Suprapubic skin (tissue), 4 donors: ENCODE measurements at regions not wholly inside any gene's neighbourhood (a gene's known extent, or its start where the extent isn't known, plus 50 kb on each side); places are given as distances from the start of the nearest gene placed in this dataset.
A peak's percentile ranks its signal among the peaks of the same experiment; 100 is the strongest.

Source experiments
- DNase-seq, 2 donors: peaks; one replicate each; pipeline ENCODE4 v3.0.0-alpha.2; 2019; ENCODE audit warnings: low spot score in 2 of 2
- H3K27ac ChIP-seq: fragments of 200-600 bp; sonication (generic); one replicate; pipeline ENCODE4 v1.5.1; 2019
- H3K27me3 ChIP-seq: fragments of 200-600 bp; sonication (generic); one replicate; pipeline ENCODE4 v1.5.1; 2019
- H3K36me3 ChIP-seq: fragments of 200-600 bp; sonication (generic); one replicate; pipeline ENCODE4 v1.5.1; 2019
- H3K4me1 ChIP-seq: fragments of 200-600 bp; sonication (generic); one replicate; pipeline ENCODE4 v1.5.1; 2019
- H3K4me3 ChIP-seq: fragments of 200-600 bp; sonication (generic); one replicate; pipeline ENCODE4 v1.5.1; 2019; ENCODE audit warnings: mild to moderate bottlenecking
- H3K9me3 ChIP-seq: fragments of 200-600 bp; sonication (generic); one replicate; pipeline ENCODE4 v1.5.1; 2019
- EP300 ChIP-seq: sonication (generic); formaldehyde crosslinking; IDR thresholded peaks from one replicate; pipeline ENCODE4 v1.6.1; 2017; ENCODE audit warnings: antibody characterized with exemption
- POLR2A ChIP-seq, 2 donors: fragments of 450-650 bp; IDR thresholded peaks; one replicate each; pipeline ENCODE4 v1.6.1; 2017; ENCODE audit warnings: antibody characterized with exemption in 2 of 2, mild to moderate bottlenecking in 2 of 2, moderate library complexity in 2 of 2
- POLR2AphosphoS5 ChIP-seq, 3 donors: sonication (generic); formaldehyde crosslinking; IDR thresholded peaks; one replicate each; pipeline ENCODE4 v1.6.1; 2017; ENCODE audit warnings: antibody characterized with exemption in 3 of 3
- WGBS: methylation state at CpG from one replicate; pipeline ENCODE4 v1.1.5; 2018; 5-methylcytosine and 5-hydroxymethylcytosine counted together
- TF ChIP-seq, protein P1 (sequence below), 2 donors: fragments of 200-600 bp in 1 of 2; fragments of 450-650 bp in 1 of 2; sonication (generic) in 1 of 2; IDR thresholded peaks; one replicate each; pipeline ENCODE4 v1.5.1; 2016 to 2019; ENCODE audit warnings: antibody characterized with exemption in 2 of 2, mild to moderate bottlenecking in 1 of 2, moderate library complexity in 1 of 2

DNA sequence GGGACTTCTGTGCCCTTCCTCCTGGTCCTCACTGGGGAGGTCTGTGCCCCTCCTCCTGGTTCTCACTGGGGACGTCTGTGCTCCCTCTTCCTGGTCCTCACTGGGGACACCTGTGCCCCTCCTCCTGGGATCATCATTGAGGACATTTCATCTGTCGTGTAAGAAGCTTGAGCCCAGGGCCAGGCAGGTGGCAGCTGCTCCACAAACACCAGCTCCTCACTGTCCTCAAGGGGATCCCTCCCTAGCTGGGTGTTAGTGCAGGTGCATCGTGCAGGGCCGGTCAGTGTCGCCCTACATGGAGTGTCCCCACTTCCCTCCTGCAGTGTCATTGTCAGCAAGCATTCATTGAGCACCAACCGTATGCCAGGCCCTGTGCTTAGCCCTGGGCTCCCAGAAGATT lies 312.7 kb downstream of the PTPRU start:
- TF ChIP-seq EP300 (no peak), POLR2A (IDR thresholded peaks at IDR 0.05) (no peak), POLR2AphosphoS5 (IDR thresholded peaks at IDR 0.05) (no peak)
- TF ChIP-seq, protein P1, sequence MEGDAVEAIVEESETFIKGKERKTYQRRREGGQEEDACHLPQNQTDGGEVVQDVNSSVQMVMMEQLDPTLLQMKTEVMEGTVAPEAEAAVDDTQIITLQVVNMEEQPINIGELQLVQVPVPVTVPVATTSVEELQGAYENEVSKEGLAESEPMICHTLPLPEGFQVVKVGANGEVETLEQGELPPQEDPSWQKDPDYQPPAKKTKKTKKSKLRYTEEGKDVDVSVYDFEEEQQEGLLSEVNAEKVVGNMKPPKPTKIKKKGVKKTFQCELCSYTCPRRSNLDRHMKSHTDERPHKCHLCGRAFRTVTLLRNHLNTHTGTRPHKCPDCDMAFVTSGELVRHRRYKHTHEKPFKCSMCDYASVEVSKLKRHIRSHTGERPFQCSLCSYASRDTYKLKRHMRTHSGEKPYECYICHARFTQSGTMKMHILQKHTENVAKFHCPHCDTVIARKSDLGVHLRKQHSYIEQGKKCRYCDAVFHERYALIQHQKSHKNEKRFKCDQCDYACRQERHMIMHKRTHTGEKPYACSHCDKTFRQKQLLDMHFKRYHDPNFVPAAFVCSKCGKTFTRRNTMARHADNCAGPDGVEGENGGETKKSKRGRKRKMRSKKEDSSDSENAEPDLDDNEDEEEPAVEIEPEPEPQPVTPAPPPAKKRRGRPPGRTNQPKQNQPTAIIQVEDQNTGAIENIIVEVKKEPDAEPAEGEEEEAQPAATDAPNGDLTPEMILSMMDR (IDR thresholded peaks at IDR 0.05) = no peak
- DNase-seq = peak in 1 of 2 donors; percentile 15
- Histone ChIP-seq H3K27me3 (peaks cover 11% of the 10 kb centered on the region), H3K9me3 (no peaks in the 10 kb centered on the region), H3K27ac (no peak overlapping the region), H3K4me3 (no peak overlapping the region), H3K4me1 (no peaks in the 10 kb centered on the region), H3K36me3 (no peaks in the 10 kb centered on the region)
- 67% methylated on average over 3 of the region's 6 CpGs for WGBS

DNA sequence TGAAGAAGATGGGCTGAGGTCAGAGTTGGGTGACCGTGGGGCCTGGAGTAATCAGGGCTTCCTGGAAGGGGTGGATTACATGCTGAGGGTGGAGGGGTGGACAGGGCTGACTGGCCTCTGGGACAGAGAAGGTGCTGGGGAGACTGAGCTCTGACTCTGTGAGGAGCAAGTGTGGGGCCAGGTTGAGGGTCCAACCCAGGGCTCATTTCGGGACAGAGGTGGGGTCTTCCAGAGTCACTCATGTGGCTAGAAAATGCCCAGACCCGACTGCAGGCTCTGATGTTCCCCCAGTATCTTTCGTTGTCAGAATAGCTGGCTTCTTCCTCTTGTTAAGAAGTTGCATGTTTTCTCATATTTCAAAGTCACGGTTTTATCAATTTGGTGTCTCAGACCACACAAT lies 311.8 kb downstream of the PTPRU start:
- peak; percentile 15 to 45 for DNase-seq
- no peak overlapping the region for H3K4me3 ChIP-seq
- H3K36me3 ChIP-seq = no peaks in the 10 kb centered on the region
- TF ChIP-seq POLR2A (IDR thresholded peaks at IDR 0.05) (no peak), POLR2AphosphoS5 (IDR thresholded peaks at IDR 0.05) (no peak), EP300 (no peak)
- TF ChIP-seq, protein P1 (IDR thresholded peaks at IDR 0.05) = no peak
- no peak overlapping the region for H3K27ac ChIP-seq
- no peaks in the 10 kb centered on the region for H3K4me1 ChIP-seq
- WGBS = 41% methylated on average over 5 of the region's 5 CpGs
- H3K9me3 ChIP-seq = no peaks in the 10 kb centered on the region
- H3K27me3 ChIP-seq = peaks cover 11% of the 10 kb centered on the region

DNA sequence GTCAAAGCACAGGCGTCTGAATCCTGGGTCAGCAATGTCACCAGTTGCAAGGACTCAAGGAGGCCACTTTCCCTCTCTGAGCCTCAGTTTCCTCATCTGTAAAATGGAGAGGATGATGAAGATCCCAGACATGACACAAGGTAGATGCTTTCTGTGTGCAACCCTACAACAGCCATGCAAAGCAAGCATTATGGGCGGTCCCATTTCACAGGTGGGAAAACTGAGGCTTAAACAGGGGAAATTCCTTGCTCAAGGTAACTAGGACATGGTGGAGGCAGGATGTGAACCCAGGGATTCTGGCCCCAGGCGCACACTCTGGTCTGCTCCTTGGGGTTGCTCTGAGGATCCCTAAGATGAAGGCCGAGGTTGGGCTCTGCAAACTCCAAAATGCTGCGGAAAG lies 311.0 kb downstream of the PTPRU start:
- Histone ChIP-seq H3K27ac (no peak overlapping the region), H3K36me3 (no peaks in the 10 kb centered on the region), H3K4me3 (no peak overlapping the region), H3K9me3 (no peaks in the 10 kb centered on the region), H3K4me1 (no peaks in the 10 kb centered on the region), H3K27me3 (peaks cover 11% of the 10 kb centered on the region)
- peak; percentile 11 to 20 for DNase-seq
- TF ChIP-seq POLR2AphosphoS5 (IDR thresholded peaks at IDR 0.05) (no peak), EP300 (no peak), POLR2A (IDR thresholded peaks at IDR 0.05) (no peak)
- TF ChIP-seq, protein P1 (IDR thresholded peaks at IDR 0.05) = no peak
- 89% methylated on average over 4 of the region's 5 CpGs for WGBS

DNA sequence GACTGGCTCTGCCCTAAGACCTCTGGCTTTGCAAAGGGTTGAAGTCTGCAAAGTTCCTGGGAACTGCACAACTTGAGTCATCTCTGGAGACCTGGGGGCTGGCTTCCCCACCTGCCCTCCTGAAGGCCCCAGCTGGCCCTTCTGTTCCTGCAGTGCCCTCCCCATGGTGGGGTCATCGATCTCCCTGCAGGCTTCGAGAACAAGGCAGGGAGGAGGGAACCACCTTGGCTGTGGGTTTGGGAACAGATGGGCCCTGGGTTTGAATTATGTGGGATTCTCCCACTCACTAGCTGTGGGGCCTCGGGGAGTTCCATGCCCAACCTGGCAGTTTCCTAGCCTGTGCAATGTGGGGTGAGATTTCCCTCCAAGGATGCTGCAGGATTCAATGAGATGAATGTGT lies 310.2 kb downstream of the PTPRU start:
- DNase-seq = peak; percentile 32 to 49
- TF ChIP-seq POLR2A (IDR thresholded peaks at IDR 0.05) = no peak
- TF ChIP-seq EP300 = no peak
- TF ChIP-seq POLR2AphosphoS5 (IDR thresholded peaks at IDR 0.05) = no peak
- no peak overlapping the region for H3K27ac ChIP-seq
- H3K4me1 ChIP-seq = no peaks in the 10 kb centered on the region
- H3K4me3 ChIP-seq = no peak overlapping the region
- peaks cover 11% of the 10 kb centered on the region for H3K27me3 ChIP-seq
- H3K9me3 ChIP-seq = no peaks in the 10 kb centered on the region
- H3K36me3 ChIP-seq = no peaks in the 10 kb centered on the region
- no CpG with 5 or more reads among the region's 3 CpGs for WGBS

DNA sequence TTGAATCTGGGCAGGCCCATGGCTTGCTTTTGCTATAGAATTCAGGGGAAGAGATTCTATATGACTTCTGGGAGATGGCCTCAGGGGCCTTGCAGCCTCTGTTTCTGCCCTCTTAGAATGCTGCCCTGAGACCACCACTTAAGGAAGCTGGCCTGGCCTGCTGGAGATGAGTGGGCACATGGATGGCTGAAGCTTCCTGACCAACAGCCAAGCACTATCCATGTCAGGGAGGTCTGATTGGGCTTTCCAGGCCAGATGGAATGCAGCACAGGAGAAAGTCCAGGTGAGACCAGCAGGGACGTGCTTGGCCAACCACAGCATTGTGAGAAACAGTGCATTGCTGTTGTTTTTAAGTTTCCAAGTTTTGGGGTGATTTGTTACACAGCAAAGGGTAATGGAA lies 308.1 kb downstream of the PTPRU start:
- Histone ChIP-seq H3K36me3 (no peaks in the 10 kb centered on the region), H3K4me3 (no peak overlapping the region), H3K27ac (no peak overlapping the region), H3K27me3 (no peaks in the 10 kb centered on the region), H3K9me3 (no peaks in the 10 kb centered on the region), H3K4me1 (no peaks in the 10 kb centered on the region)
- TF ChIP-seq POLR2AphosphoS5 (IDR thresholded peaks at IDR 0.05) (no peak), EP300 (no peak), POLR2A (IDR thresholded peaks at IDR 0.05) (no peak)
- TF ChIP-seq, protein P1 (IDR thresholded peaks at IDR 0.05) = no peak
- DNase-seq = peak in 1 of 2 donors; percentile 3
- WGBS = 80% methylated on average over 1 of the region's 1 CpG

DNA sequence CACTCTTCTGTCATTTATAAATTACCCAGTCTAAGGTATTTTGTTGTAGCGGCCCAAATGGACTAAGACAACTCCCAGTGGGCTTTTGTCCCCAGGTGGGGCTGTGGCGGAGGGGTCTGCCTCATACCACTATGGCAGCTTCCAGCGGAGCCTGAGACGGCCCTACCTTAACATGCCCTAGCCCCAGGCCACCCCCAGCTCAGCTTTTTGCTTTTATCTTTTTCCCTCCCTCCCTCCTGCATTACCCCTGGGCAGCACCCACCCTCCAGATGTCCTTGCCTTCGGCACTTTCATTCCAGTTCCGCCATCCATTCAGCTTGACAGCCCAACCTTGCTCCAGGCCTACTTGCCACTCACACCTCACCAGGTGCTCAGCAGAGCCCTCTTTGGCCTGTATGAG lies 307.3 kb downstream of the PTPRU start:
- 73% methylated on average over 6 of the region's 6 CpGs for WGBS
- DNase-seq = peak; percentile 36 to 72

More for the DNA sequence above, 307.3 kb downstream of the PTPRU start:
- TF ChIP-seq EP300 (no peak), POLR2A (IDR thresholded peaks at IDR 0.05) (no peak), POLR2AphosphoS5 (IDR thresholded peaks at IDR 0.05) (no peak)
- TF ChIP-seq, protein P1 (IDR thresholded peaks at IDR 0.05) = no peak
- Histone ChIP-seq H3K4me1 (no peaks in the 10 kb centered on the region), H3K4me3 (no peak overlapping the region), H3K36me3 (no peaks in the 10 kb centered on the region), H3K27me3 (no peaks in the 10 kb centered on the region), H3K9me3 (no peaks in the 10 kb centered on the region), H3K27ac (no peak overlapping the region)
